GM12878 (cell line): ENCODE measurements at regions not wholly inside any gene's neighbourhood (a gene's known extent, or its start where the extent isn't known, plus 50 kb on each side); places are given as distances from the start of the nearest gene placed in this dataset.

Source experiments
- ATAC-seq: fragments of 200-7000 bp; cut with Tn5 transposase; 3 replicates; pipeline ENCODE4 v1.9.1; 2020; ENCODE audit warnings: mild to moderate bottlenecking, moderate library complexity
- BruUV-seq: library from RNA; stranded (reverse); fragments of 400-500 nt; replicated peaks from 2 replicates; lab custom pipeline; 2021; lab: Mats Ljungman, UMichigan
- CTCF ChIA-PET: fragments of 300-600 bp; sonication (Branson Sonifier 250); formaldehyde crosslinking; extraction: SDS; loops from one replicate; lab custom pipeline; 2021; ENCODE audit warnings: inconsistent platforms; lab: Yijun Ruan, JAX
- POLR2A ChIA-PET: fragments of 350-600 bp; formaldehyde crosslinking; extraction: SDS; loops from one replicate; lab custom pipeline; 2021; ENCODE audit warnings: inconsistent platforms; lab: Charles Lee
- RAD21 ChIA-PET: fragments of 300-600 bp; sonication (Branson Sonifier 250); formaldehyde crosslinking; loops from one replicate; lab custom pipeline; 2023; ENCODE audit warnings: antibody characterized with exemption; ENCODE audit not compliant: unreplicated experiment; lab: Charles Lee
- SMC1A ChIA-PET: fragments of 300-600 bp; sonication (Branson Sonifier 250); formaldehyde crosslinking; loops from one replicate; lab custom pipeline; 2023; ENCODE audit not compliant: unreplicated experiment, uncharacterized antibody; lab: Charles Lee
- DNase-seq: peaks from one replicate; pipeline ENCODE4 v3.0.0-alpha.2; 2011; ENCODE audit warnings: low read depth, low spot score
- FAIRE-seq: peaks from 3 replicates; lab custom pipeline; 2011; peaks lifted over from hg19 to GRCh38; lab: Jason Lieb, UNC
- H2AFZ ChIP-seq: 2 replicates; pipeline ENCODE4 v1.6.0; 2011; ENCODE audit warnings: low read depth, low read length, control low read depth; ENCODE audit not compliant: control insufficient read depth
- H3K27ac ChIP-seq: 2 replicates; pipeline ENCODE4 v1.5.1; 2011; ENCODE audit warnings: control low read depth; ENCODE audit not compliant: control insufficient read depth, insufficient read depth
- H3K27me3 ChIP-seq, 2 experiments: replicated peaks in 1 of 2; 2 replicates each; pipeline versions ENCODE4 v1.6.0 to v1.6.1; 2011; ENCODE audit warnings: low read length in 1 of 2; ENCODE audit not compliant: control insufficient read depth in 2 of 2, insufficient read depth in 2 of 2
- H3K36me3 ChIP-seq, 2 experiments: 2 replicates each; pipeline ENCODE4 v1.5.1; 2011; ENCODE audit warnings: low read length in 1 of 2; ENCODE audit not compliant: control insufficient read depth in 2 of 2, insufficient read depth in 2 of 2
- H3K4me1 ChIP-seq: 2 replicates; pipeline ENCODE4 v1.6.1; 2011; ENCODE audit warnings: mild to moderate bottlenecking, low read length, moderate library complexity, mixed read lengths; ENCODE audit not compliant: control insufficient read depth, insufficient read depth
- H3K4me2 ChIP-seq: 2 replicates; pipeline ENCODE4 v1.6.0; 2011; ENCODE audit warnings: control low read depth; ENCODE audit not compliant: control insufficient read depth, insufficient read depth
- H3K4me3 ChIP-seq: fragments of 200-600 bp; sonication (generic); 2 replicates; pipeline ENCODE4 v1.5.1; 2016
- H3K79me2 ChIP-seq: 2 replicates; pipeline ENCODE4 v1.6.0; 2011; ENCODE audit warnings: low read length; ENCODE audit not compliant: control insufficient read depth, insufficient read depth
- H3K9ac ChIP-seq: 2 replicates; pipeline ENCODE4 v1.8.0; 2011; ENCODE audit warnings: low read length, control low read depth, mixed read lengths; ENCODE audit not compliant: control insufficient read depth, insufficient read depth
- H3K9me3 ChIP-seq: replicated peaks from 3 replicates; pipeline ENCODE4 v1.5.1; 2011; ENCODE audit warnings: mild to moderate bottlenecking, low read length; ENCODE audit not compliant: control insufficient read depth, insufficient read depth
- H4K20me1 ChIP-seq: 2 replicates; pipeline ENCODE4 v1.6.0; 2011; ENCODE audit not compliant: control insufficient read depth, insufficient read depth
- ATF2 ChIP-seq: IDR thresholded peaks from 2 replicates; pipeline ENCODE4 v1.6.1; 2012; ENCODE audit warnings: low read length, inconsistent platforms
- EZH2 ChIP-seq: IDR thresholded peaks from 2 replicates; pipeline ENCODE4 v1.6.1; 2012; ENCODE audit warnings: low read depth, mild to moderate bottlenecking, control low read depth, inconsistent platforms, low read length, borderline replicate concordance; ENCODE audit not compliant: control insufficient read depth
- SRF ChIP-seq, 2 experiments: IDR thresholded peaks; 2 replicates each; pipeline ENCODE4 v1.6.1; 2011; ENCODE audit warnings: low read depth in 2 of 2, low read length in 2 of 2, mild to moderate bottlenecking in 1 of 2, moderate library complexity in 1 of 2
- SUPT20H ChIP-seq: IDR thresholded peaks from 2 replicates; pipeline ENCODE4 v1.6.1; 2011; ENCODE audit warnings: low read depth, mild to moderate bottlenecking, low read length, moderate library complexity, borderline replicate concordance; ENCODE audit not compliant: control insufficient read depth
- TBL1XR1 ChIP-seq: IDR thresholded peaks from 2 replicates; pipeline ENCODE4 v1.6.1; 2012; ENCODE audit warnings: low read depth, low read length, improper control_type of control experiment
- TCF7 ChIP-seq: IDR thresholded peaks from 2 replicates; pipeline ENCODE4 v1.6.1; 2014; ENCODE audit warnings: antibody characterized with exemption, borderline replicate concordance
- USF1 ChIP-seq: IDR thresholded peaks from 2 replicates; pipeline ENCODE4 v1.6.1; 2011; ENCODE audit warnings: borderline replicate concordance, low read depth, mild to moderate bottlenecking, moderate library complexity, mixed read lengths, low read length; ENCODE audit not compliant: insufficient read depth; ENCODE audit errors: extremely low read length
- WGBS: methylation state at CpG from one replicate; pipeline ENCODE4 v1.1.6; 2016; ENCODE audit warnings: low lambda C conversion rate; ENCODE audit not compliant: insufficient replicate concordance, insufficient coverage; ENCODE audit errors: missing lambda C conversion rate; 5-methylcytosine and 5-hydroxymethylcytosine counted together
- in situ Hi-C: fragments of 300-500 bp; cut with MboI; formaldehyde crosslinking; loops from 9 replicates; pipeline ENCODE4 v1.14.3; 2018; ENCODE audit warnings: mixed read lengths
- intact Hi-C: fragments of 100-400 bp; cut with micrococcal nuclease; formaldehyde crosslinking; loops from one replicate; pipeline ENCODE4 v1.14.2; 2022; ENCODE audit not compliant: unreplicated experiment
- TF ChIP-seq, protein P1 (sequence below): IDR thresholded peaks from 2 replicates; pipeline ENCODE4 v1.6.1; 2011; ENCODE audit warnings: borderline replicate concordance, low read depth, mild to moderate bottlenecking, moderate library complexity, low read length; ENCODE audit not compliant: insufficient read depth, poor library complexity, severe bottlenecking
- TF ChIP-seq, protein P2 (sequence below): fragments of 450-650 bp; IDR thresholded peaks from 2 replicates; pipeline ENCODE4 v1.6.1; 2017; ENCODE audit warnings: antibody characterized with exemption, mild to moderate bottlenecking, moderate library complexity

GRCh38 chr10:107485019-107485418 is 320.5 kb upstream of the SORCS1 start (continued):
- TF ChIP-seq SRF (IDR thresholded peaks at IDR 0.05; ENCODE audit: low read depth in 2 of 2, low read length in 2 of 2) (no peak), ATF2 (no peak)
- TF ChIP-seq, protein P1, sequence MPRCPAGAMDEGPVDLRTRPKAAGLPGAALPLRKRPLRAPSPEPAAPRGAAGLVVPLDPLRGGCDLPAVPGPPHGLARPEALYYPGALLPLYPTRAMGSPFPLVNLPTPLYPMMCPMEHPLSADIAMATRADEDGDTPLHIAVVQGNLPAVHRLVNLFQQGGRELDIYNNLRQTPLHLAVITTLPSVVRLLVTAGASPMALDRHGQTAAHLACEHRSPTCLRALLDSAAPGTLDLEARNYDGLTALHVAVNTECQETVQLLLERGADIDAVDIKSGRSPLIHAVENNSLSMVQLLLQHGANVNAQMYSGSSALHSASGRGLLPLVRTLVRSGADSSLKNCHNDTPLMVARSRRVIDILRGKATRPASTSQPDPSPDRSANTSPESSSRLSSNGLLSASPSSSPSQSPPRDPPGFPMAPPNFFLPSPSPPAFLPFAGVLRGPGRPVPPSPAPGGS, result no peak

- Histone ChIP-seq H2AFZ (no peak overlapping the region), H3K9ac (no peak overlapping the region), H3K9me3 (no peaks in the 10 kb centered on the region; the same call in 2 of the 3 replicates), H3K79me2 (no peaks in the 10 kb centered on the region), H3K36me3 (no peaks in the 10 kb centered on the region), H3K27ac (no peak overlapping the region), H3K4me3 (no peak overlapping the region), H3K27me3 (no peaks in the 10 kb centered on the region), H3K4me2 (no peak overlapping the region), H4K20me1 (no peaks in the 10 kb centered on the region), H3K4me1 (peaks cover 2% of the 10 kb centered on the region; the same call in 1 of the 2 replicates)
- FAIRE-seq (no peak), ATAC-seq (no peak), DNase-seq (no peak)
- SMC1A ChIA-PET, result interaction anchor here (2.5 to 4.7 kb wide), 2 partner anchors 10 to 73 kb away, joined by 7 to 23 read pairs; no protein-coding TSS in a partner anchor
- in situ Hi-C loops (no loop called here), intact Hi-C loops (no loop called here)
- BruUV-seq, result no TSS peak
- CTCF ChIA-PET, result interaction anchor here (2.0 to 3.5 kb wide), 2 partner anchors 15 to 72 kb away, joined by 5 to 14 read pairs; no protein-coding TSS in a partner anchor
- TF ChIP-seq USF1, result no peak
- TF ChIP-seq SUPT20H, result no peak
- TF ChIP-seq TCF7, result no peak
- TF ChIP-seq, protein P2, sequence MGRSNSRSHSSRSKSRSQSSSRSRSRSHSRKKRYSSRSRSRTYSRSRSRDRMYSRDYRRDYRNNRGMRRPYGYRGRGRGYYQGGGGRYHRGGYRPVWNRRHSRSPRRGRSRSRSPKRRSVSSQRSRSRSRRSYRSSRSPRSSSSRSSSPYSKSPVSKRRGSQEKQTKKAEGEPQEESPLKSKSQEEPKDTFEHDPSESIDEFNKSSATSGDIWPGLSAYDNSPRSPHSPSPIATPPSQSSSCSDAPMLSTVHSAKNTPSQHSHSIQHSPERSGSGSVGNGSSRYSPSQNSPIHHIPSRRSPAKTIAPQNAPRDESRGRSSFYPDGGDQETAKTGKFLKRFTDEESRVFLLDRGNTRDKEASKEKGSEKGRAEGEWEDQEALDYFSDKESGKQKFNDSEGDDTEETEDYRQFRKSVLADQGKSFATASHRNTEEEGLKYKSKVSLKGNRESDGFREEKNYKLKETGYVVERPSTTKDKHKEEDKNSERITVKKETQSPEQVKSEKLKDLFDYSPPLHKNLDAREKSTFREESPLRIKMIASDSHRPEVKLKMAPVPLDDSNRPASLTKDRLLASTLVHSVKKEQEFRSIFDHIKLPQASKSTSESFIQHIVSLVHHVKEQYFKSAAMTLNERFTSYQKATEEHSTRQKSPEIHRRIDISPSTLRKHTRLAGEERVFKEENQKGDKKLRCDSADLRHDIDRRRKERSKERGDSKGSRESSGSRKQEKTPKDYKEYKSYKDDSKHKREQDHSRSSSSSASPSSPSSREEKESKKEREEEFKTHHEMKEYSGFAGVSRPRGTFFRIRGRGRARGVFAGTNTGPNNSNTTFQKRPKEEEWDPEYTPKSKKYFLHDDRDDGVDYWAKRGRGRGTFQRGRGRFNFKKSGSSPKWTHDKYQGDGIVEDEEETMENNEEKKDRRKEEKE, result no peak
- no peak for TF ChIP-seq TBL1XR1
- no peak for TF ChIP-seq EZH2
- TF ChIP-seq, protein P1, result no peak
- RAD21 ChIA-PET, result interaction anchor here (0.5 to 2.4 kb wide), 2 partner anchors 37 to 379 kb away, joined by 3 to 9 read pairs; no protein-coding TSS in a partner anchor
- POLR2A ChIA-PET, result interaction anchor here (1.3 kb wide), 1 partner anchor 68 kb away, joined by 3 read pairs; no protein-coding TSS in a partner anchor
- whole genome bisulfite sequencing, result 71% methylated on average over 7 of the region's 7 CpGs
These were observed 317.4 kb upstream of the SORCS1 start for GRCh38 chr10:107481881-107482280.
